CD4-positive, alpha-beta T cell (primary cell): ENCODE measurements at regions not wholly inside any gene's neighbourhood (a gene's known extent, or its start where the extent isn't known, plus 50 kb on each side); places are given as distances from the start of the nearest gene placed in this dataset.

Experiments used
- ATAC-seq: fragments of 200-7000 bp; cut with Tn5 transposase; one replicate; pipeline ENCODE4 v1.10.0; 2022; ENCODE audit warnings: mild to moderate bottlenecking; ENCODE audit not compliant: poor library complexity
- CTCF ChIA-PET: fragments of 350-600 bp; sonication (Branson Sonifier 250); formaldehyde crosslinking; loops from one replicate; lab custom pipeline; 2021; ENCODE audit warnings: antibody characterized with exemption, inconsistent platforms; lab: Charles Lee
- POLR2A ChIA-PET: fragments of 350-600 bp; sonication (Branson Sonifier 250); formaldehyde crosslinking; loops from one replicate; lab custom pipeline; 2021; ENCODE audit warnings: antibody characterized with exemption, inconsistent platforms; lab: Charles Lee
- DNase-seq, 14 experiments: peaks; one replicate each; pipeline ENCODE4 v3.0.0-alpha.2; 2013 to 2020; ENCODE audit warnings: mixed read lengths in 2 of 14
- H3K27ac ChIP-seq, 2 donors: one replicate each; pipeline versions ENCODE4 v1.5.1 to v1.7.0; 2013; ENCODE audit warnings: low read length in 2 of 2, low read depth in 1 of 2, mild to moderate bottlenecking in 1 of 2
- H3K27me3 ChIP-seq, 2 experiments: 1 replicate in 1 of 2; 2 replicates in 1 of 2; pipeline versions ENCODE4 v1.6.1 to v1.7.0; 2013; ENCODE audit warnings: low read length in 2 of 2, control low read depth in 1 of 2, mild to moderate bottlenecking in 1 of 2, moderate library complexity in 1 of 2; ENCODE audit not compliant: insufficient read depth in 2 of 2, control insufficient read depth in 1 of 2
- H3K36me3 ChIP-seq: one replicate; pipeline ENCODE4 v1.6.1; 2013; ENCODE audit warnings: low read length, control low read depth; ENCODE audit not compliant: insufficient read depth
- H3K4me1 ChIP-seq: one replicate; pipeline ENCODE4 v1.6.1; 2013; ENCODE audit warnings: low read length, control low read depth; ENCODE audit not compliant: insufficient read depth
- H3K4me3 ChIP-seq: one replicate; pipeline ENCODE4 v1.5.1; 2013; ENCODE audit warnings: mild to moderate bottlenecking, low read length, moderate library complexity
- H3K9me3 ChIP-seq, 2 experiments: 1 replicate in 1 of 2; 2 replicates in 1 of 2; pipeline versions ENCODE4 v1.6.1 to v1.7.0; 2013; ENCODE audit warnings: low read length in 2 of 2, mild to moderate bottlenecking in 2 of 2, control low read depth in 1 of 2, moderate library complexity in 1 of 2; ENCODE audit not compliant: control insufficient read depth in 1 of 2, insufficient read depth in 1 of 2
- H3K27ac Mint-ChIP-seq: one replicate; pipeline ENCODE4 v1.8.0; 2020; ENCODE audit warnings: mixed read lengths
- H3K27me3 Mint-ChIP-seq: one replicate; pipeline ENCODE4 v1.8.0; 2021; ENCODE audit warnings: mixed read lengths
- H3K36me3 Mint-ChIP-seq: one replicate; pipeline ENCODE4 v1.8.0; 2021; ENCODE audit warnings: low read depth, mixed read lengths
- H3K4me1 Mint-ChIP-seq: one replicate; pipeline ENCODE4 v1.8.0; 2021; ENCODE audit warnings: low read depth, mixed read lengths
- H3K4me3 Mint-ChIP-seq: one replicate; pipeline ENCODE4 v1.8.0; 2020; ENCODE audit warnings: mild to moderate bottlenecking, mixed read lengths
- H3K9me3 Mint-ChIP-seq: one replicate; pipeline ENCODE4 v1.8.0; 2020; ENCODE audit warnings: mixed read lengths
- CTCF ChIP-seq: fragments of 200-600 bp; IDR thresholded peaks from one replicate; pipeline ENCODE4 v1.8.0; 2022; ENCODE audit warnings: antibody characterized with exemption, mild to moderate bottlenecking
- intact Hi-C, 2 experiments: fragments of 100-400 bp; cut with DNase I in 1 of 2; cut with micrococcal nuclease in 1 of 2; formaldehyde crosslinking; loops; one replicate each; pipeline versions ENCODE4 v1.15.1 to v1.9.0; 2023 to 2025; cut with DNase I, micrococcal nuclease

GRCh38 chr4:111013846-111014245 lies 391.0 kb upstream of the PITX2 start:
- no peak for TF ChIP-seq CTCF
- Histone ChIP-seq H3K9me3 (no peaks in the 10 kb centered on the region), H3K27me3 (no peaks in the 10 kb centered on the region), H3K4me1 (no peaks in the 10 kb centered on the region), H3K36me3 (no peaks in the 10 kb centered on the region), H3K27ac (no peak overlapping the region), H3K4me3 (no peak overlapping the region)
- POLR2A ChIA-PET, result no interaction called here
- no peaks in the 10 kb centered on the region for H3K4me1 Mint-ChIP-seq
- no peak for ATAC-seq
- H3K36me3 Mint-ChIP-seq, result no peaks in the 10 kb centered on the region
- CTCF ChIA-PET, result no interaction called here
- no peak overlapping the region for H3K4me3 Mint-ChIP-seq
- intact Hi-C loops, result no loop called here
- H3K27me3 Mint-ChIP-seq, result no peaks in the 10 kb centered on the region
- H3K9me3 Mint-ChIP-seq, result peaks cover 3% of the 10 kb centered on the region
- DNase-seq, result no peak
- no peak overlapping the region for H3K27ac Mint-ChIP-seq

GRCh38 chr4:111014537-111014936 lies 391.7 kb upstream of the PITX2 start:
- CTCF ChIA-PET, result no interaction called here
- Histone ChIP-seq H3K27me3 (no peaks in the 10 kb centered on the region), H3K4me1 (no peaks in the 10 kb centered on the region), H3K9me3 (no peaks in the 10 kb centered on the region), H3K36me3 (no peaks in the 10 kb centered on the region), H3K27ac (no peak overlapping the region), H3K4me3 (no peak overlapping the region)
- no peaks in the 10 kb centered on the region for H3K27me3 Mint-ChIP-seq
- no peaks in the 10 kb centered on the region for H3K36me3 Mint-ChIP-seq
- POLR2A ChIA-PET, result no interaction called here
- intact Hi-C loops, result no loop called here
- no peak for ATAC-seq
- no peak overlapping the region for H3K4me3 Mint-ChIP-seq
- H3K9me3 Mint-ChIP-seq, result peaks cover 2% of the 10 kb centered on the region
- DNase-seq, result no peak
- no peak overlapping the region for H3K27ac Mint-ChIP-seq
- no peaks in the 10 kb centered on the region for H3K4me1 Mint-ChIP-seq
- TF ChIP-seq CTCF, result no peak

GRCh38 chr4:111016416-111016815 lies 393.5 kb upstream of the PITX2 start:
- intact Hi-C loops, result no loop called here
- CTCF ChIA-PET, result no interaction called here
- DNase-seq (no peak), ATAC-seq (no peak)
- POLR2A ChIA-PET, result no interaction called here
- no peaks in the 10 kb centered on the region for H3K4me1 Mint-ChIP-seq
- H3K27me3 ChIP-seq, result no peaks in the 10 kb centered on the region
- no peak overlapping the region for H3K4me3 Mint-ChIP-seq
- H3K27me3 Mint-ChIP-seq, result no peaks in the 10 kb centered on the region
- no peak overlapping the region for H3K4me3 ChIP-seq
- no peaks in the 10 kb centered on the region for H3K4me1 ChIP-seq
- peaks cover 2% of the 10 kb centered on the region for H3K9me3 Mint-ChIP-seq
- H3K36me3 Mint-ChIP-seq, result no peaks in the 10 kb centered on the region
- H3K27ac Mint-ChIP-seq, result no peak overlapping the region
- no peaks in the 10 kb centered on the region for H3K36me3 ChIP-seq
- H3K27ac ChIP-seq, result no peak overlapping the region
- H3K9me3 ChIP-seq, result no peaks in the 10 kb centered on the region
- TF ChIP-seq CTCF, result no peak
